H9 (cell line): ENCODE measurements at regions not wholly inside any gene's neighbourhood (a gene's known extent, or its start where the extent isn't known, plus 50 kb on each side); places are given as distances from the start of the nearest gene placed in this dataset.

ENCODE experiments used
- DNase-seq: peaks from one replicate; pipeline ENCODE4 v3.0.0-alpha.2; 2017
- H2AFZ ChIP-seq: one replicate; pipeline ENCODE4 v1.6.1; 2013; ENCODE audit warnings: mild to moderate bottlenecking, low read length, control low read depth, moderate library complexity
- H2AK5ac ChIP-seq: 2 replicates; pipeline ENCODE4 v1.6.1; 2013; ENCODE audit warnings: low read length, control low read depth, mixed read lengths; ENCODE audit not compliant: insufficient read length
- H2BK120ac ChIP-seq: one replicate; pipeline ENCODE4 v1.6.1; 2013; ENCODE audit warnings: low read depth, mild to moderate bottlenecking, low read length, control low read depth, inconsistent platforms; ENCODE audit not compliant: poor library complexity, severe bottlenecking
- H2BK12ac ChIP-seq: 2 replicates; pipeline ENCODE4 v1.6.1; 2013; ENCODE audit warnings: low read length, control low read depth, mixed read lengths, low read depth; ENCODE audit not compliant: insufficient read length
- H2BK15ac ChIP-seq: 2 replicates; pipeline ENCODE4 v1.6.1; 2013; ENCODE audit warnings: low read depth, low read length, control low read depth
- H2BK20ac ChIP-seq: one replicate; pipeline ENCODE4 v1.6.1; 2013; ENCODE audit warnings: low read depth, mild to moderate bottlenecking, low read length, control low read depth, inconsistent platforms; ENCODE audit not compliant: poor library complexity, severe bottlenecking
- H2BK5ac ChIP-seq: 2 replicates; pipeline ENCODE4 v1.6.1; 2013; ENCODE audit warnings: low read length, control low read depth, mixed read lengths; ENCODE audit not compliant: insufficient read length
- H3K14ac ChIP-seq: 2 replicates; pipeline ENCODE4 v1.6.1; 2013; ENCODE audit warnings: low read length, control low read depth; ENCODE audit not compliant: insufficient read depth
- H3K18ac ChIP-seq: 2 replicates; pipeline ENCODE4 v1.6.1; 2013; ENCODE audit warnings: low read depth, mild to moderate bottlenecking, mixed read lengths, low read length, control low read depth; ENCODE audit not compliant: insufficient read length
- H3K23ac ChIP-seq: 2 replicates; pipeline ENCODE4 v1.6.1; 2013; ENCODE audit warnings: low read length, control low read depth, mixed read lengths, low read depth; ENCODE audit not compliant: insufficient read length
- H3K23me2 ChIP-seq: 2 replicates; pipeline ENCODE4 v1.6.1; 2013; ENCODE audit warnings: low read depth, mild to moderate bottlenecking, mixed read lengths, low read length, control low read depth; ENCODE audit not compliant: insufficient read length, poor library complexity, severe bottlenecking
- H3K27ac ChIP-seq: 2 replicates; pipeline ENCODE4 v1.5.1; 2013; ENCODE audit warnings: low read length, control low read depth, mixed read lengths, low read depth; ENCODE audit not compliant: insufficient read length
- H3K27me3 ChIP-seq: 2 replicates; pipeline ENCODE4 v1.6.1; 2013; ENCODE audit warnings: low read length, control low read depth, inconsistent platforms; ENCODE audit not compliant: insufficient read depth
- H3K4ac ChIP-seq: 2 replicates; pipeline ENCODE4 v1.6.1; 2013; ENCODE audit warnings: low read depth, mild to moderate bottlenecking, control low read depth, inconsistent platforms, low read length, moderate library complexity
- H3K4me1 ChIP-seq: 2 replicates; pipeline ENCODE4 v1.6.1; 2013; ENCODE audit warnings: low read length, control low read depth, inconsistent platforms; ENCODE audit not compliant: insufficient read depth
- H3K4me2 ChIP-seq: 2 replicates; pipeline ENCODE4 v1.6.1; 2013; ENCODE audit warnings: low read length, control low read depth, mixed read lengths; ENCODE audit not compliant: insufficient read length, insufficient read depth
- H3K56ac ChIP-seq: 2 replicates; pipeline ENCODE4 v1.6.1; 2013; ENCODE audit warnings: low read depth, mild to moderate bottlenecking, mixed read lengths, low read length, control low read depth; ENCODE audit not compliant: insufficient read length
- H3K79me1 ChIP-seq: 2 replicates; pipeline ENCODE4 v1.6.1; 2013; ENCODE audit warnings: low read depth, mild to moderate bottlenecking, moderate library complexity, low read length, control low read depth, inconsistent platforms; ENCODE audit not compliant: insufficient read depth, poor library complexity, severe bottlenecking
- H3K79me2 ChIP-seq: 2 replicates; pipeline ENCODE4 v1.6.1; 2013; ENCODE audit warnings: low read length, control low read depth, inconsistent platforms; ENCODE audit not compliant: insufficient read depth
- H3K9ac ChIP-seq: 2 replicates; pipeline ENCODE4 v1.6.1; 2013; ENCODE audit warnings: low read length, control low read depth, mixed read lengths; ENCODE audit not compliant: insufficient read length; ENCODE audit errors: extremely low read depth
- H3K9me3 ChIP-seq: one replicate; pipeline ENCODE4 v1.6.1; 2013; ENCODE audit warnings: low read depth, low read length, inconsistent platforms; ENCODE audit not compliant: control insufficient read depth
- H3T11ph ChIP-seq: one replicate; pipeline ENCODE4 v1.6.1; 2013; ENCODE audit warnings: mild to moderate bottlenecking, low read length, control low read depth, inconsistent platforms
- H4K20me1 ChIP-seq: one replicate; pipeline ENCODE4 v1.6.1; 2013; ENCODE audit not compliant: control insufficient read depth, insufficient read length, insufficient read depth
- H4K5ac ChIP-seq: 2 replicates; pipeline ENCODE4 v1.6.1; 2013; ENCODE audit warnings: low read depth, mild to moderate bottlenecking, mixed read lengths, low read length, control low read depth; ENCODE audit not compliant: insufficient read length
- H4K8ac ChIP-seq: replicated peaks from 2 replicates; pipeline ENCODE4 v1.6.1; 2013; ENCODE audit warnings: low read length, control low read depth, mixed read lengths, low read depth; ENCODE audit not compliant: insufficient read length
- H4K91ac ChIP-seq: 2 replicates; pipeline ENCODE4 v1.6.1; 2013; ENCODE audit warnings: low read depth, mild to moderate bottlenecking, moderate library complexity, mixed read lengths, low read length, control low read depth; ENCODE audit not compliant: insufficient read length
- H3K27ac Mint-ChIP-seq, 3 experiments: 2 replicates in 2 of 3; 3 replicates in 1 of 3; pipeline ENCODE4 v1.8.0; 2020 to 2021; ENCODE audit warnings: mixed read lengths in 3 of 3, mild to moderate bottlenecking in 1 of 3, moderate library complexity in 1 of 3
- H3K27me3 Mint-ChIP-seq: 2 replicates; pipeline ENCODE4 v1.8.0; 2021; ENCODE audit warnings: low read depth, mild to moderate bottlenecking, moderate library complexity, mixed read lengths
- H3K36me3 Mint-ChIP-seq, 3 experiments: 2 replicates in 2 of 3; 3 replicates in 1 of 3; pipeline ENCODE4 v1.8.0; 2020 to 2021; ENCODE audit warnings: low read depth in 3 of 3, mixed read lengths in 3 of 3; ENCODE audit not compliant: insufficient read depth in 1 of 3
- H3K4me1 Mint-ChIP-seq, 2 experiments: 2 replicates each; pipeline ENCODE4 v1.8.0; 2020; ENCODE audit warnings: mixed read lengths in 2 of 2
- H3K4me3 Mint-ChIP-seq, 2 experiments: 2 replicates in 1 of 2; 3 replicates in 1 of 2; pipeline ENCODE4 v1.8.0; 2020 to 2021; ENCODE audit warnings: mild to moderate bottlenecking in 2 of 2, mixed read lengths in 2 of 2, moderate library complexity in 1 of 2
- H3K9me3 Mint-ChIP-seq, 2 experiments: 2 replicates in 1 of 2; 3 replicates in 1 of 2; pipeline ENCODE4 v1.8.0; 2020; ENCODE audit warnings: mild to moderate bottlenecking in 2 of 2, mixed read lengths in 2 of 2, moderate library complexity in 1 of 2
- WGBS: extraction: QIAGEN DNeasy Blood & Tissue Kit; methylation state at CpG from one replicate; pipeline ENCODE4 v1.1.7; 2013; ENCODE audit warnings: missing lambda C conversion rate, low lambda C conversion rate, mixed read lengths; ENCODE audit not compliant: insufficient read length; ENCODE audit errors: extremely low coverage; 5-methylcytosine and 5-hydroxymethylcytosine counted together
- TF ChIP-seq, protein P1 (sequence below): fragments of 200-600 bp; sonication (generic); conservative IDR thresholded peaks from 3 replicates; pipeline ENCODE4 v1.8.0; 2021; ENCODE audit warnings: antibody characterized with exemption, mild to moderate bottlenecking

DNA sequence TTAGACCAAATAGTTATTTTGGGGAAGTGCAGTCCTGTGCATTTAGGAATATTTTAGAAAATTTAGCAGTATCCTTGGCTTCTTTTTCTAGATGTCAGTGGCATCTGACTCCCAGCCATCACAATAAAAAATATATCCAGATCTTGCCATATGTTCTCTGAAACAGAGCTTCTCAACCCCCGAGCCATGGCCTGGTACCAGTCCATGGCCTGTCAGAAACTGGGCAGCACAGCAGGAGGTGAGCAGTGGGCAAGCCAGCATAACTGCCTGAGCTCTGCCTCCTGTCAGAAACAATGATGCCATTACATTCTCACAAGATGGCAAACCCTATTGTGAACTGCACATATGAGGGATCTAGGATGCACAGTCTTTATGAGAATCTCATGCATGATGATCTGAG lies 480.0 kb downstream of the LRRIQ3 start:
- no peak overlapping the region for H3K18ac ChIP-seq
- no peak overlapping the region for H4K8ac ChIP-seq
- no peak overlapping the region for H2BK12ac ChIP-seq
- no peak overlapping the region for H2BK5ac ChIP-seq
- no peaks in the 10 kb centered on the region for H3K27me3 ChIP-seq
- H4K5ac ChIP-seq, result no peak overlapping the region
- H3K56ac ChIP-seq, result no peak overlapping the region
- H2BK120ac ChIP-seq, result no peak overlapping the region
- H3K4ac ChIP-seq, result no peak overlapping the region
- Mint-ChIP-seq H3K36me3 (no peaks in the 10 kb centered on the region), H3K9me3 (no peaks in the 10 kb centered on the region), H3K27ac (no peak overlapping the region), H3K4me3 (no peak overlapping the region), H3K4me1 (no peaks in the 10 kb centered on the region; a peak in 1 of 4 replicates), H3K27me3 (no peaks in the 10 kb centered on the region)
- no peaks in the 10 kb centered on the region for H3K9me3 ChIP-seq
- no peak overlapping the region for H3T11ph ChIP-seq
- no peak for DNase-seq
- WGBS, result no CpG with 5 or more reads among the region's 1 CpG
- H3K14ac ChIP-seq, result no peak overlapping the region
- H3K23ac ChIP-seq, result no peak overlapping the region
- H3K79me2 ChIP-seq, result no peaks in the 10 kb centered on the region
- no peaks in the 10 kb centered on the region for H4K20me1 ChIP-seq
- H3K4me2 ChIP-seq, result no peak overlapping the region
- H3K4me1 ChIP-seq, result no peaks in the 10 kb centered on the region
- H2BK20ac ChIP-seq, result no peak overlapping the region
- no peak overlapping the region for H3K9ac ChIP-seq
- no peak overlapping the region for H2BK15ac ChIP-seq
- H3K27ac ChIP-seq, result no peak overlapping the region
- no peak overlapping the region for H2AFZ ChIP-seq
- H3K23me2 ChIP-seq, result no peaks in the 10 kb centered on the region
- no peaks in the 10 kb centered on the region for H3K79me1 ChIP-seq
- TF ChIP-seq, protein P1, sequence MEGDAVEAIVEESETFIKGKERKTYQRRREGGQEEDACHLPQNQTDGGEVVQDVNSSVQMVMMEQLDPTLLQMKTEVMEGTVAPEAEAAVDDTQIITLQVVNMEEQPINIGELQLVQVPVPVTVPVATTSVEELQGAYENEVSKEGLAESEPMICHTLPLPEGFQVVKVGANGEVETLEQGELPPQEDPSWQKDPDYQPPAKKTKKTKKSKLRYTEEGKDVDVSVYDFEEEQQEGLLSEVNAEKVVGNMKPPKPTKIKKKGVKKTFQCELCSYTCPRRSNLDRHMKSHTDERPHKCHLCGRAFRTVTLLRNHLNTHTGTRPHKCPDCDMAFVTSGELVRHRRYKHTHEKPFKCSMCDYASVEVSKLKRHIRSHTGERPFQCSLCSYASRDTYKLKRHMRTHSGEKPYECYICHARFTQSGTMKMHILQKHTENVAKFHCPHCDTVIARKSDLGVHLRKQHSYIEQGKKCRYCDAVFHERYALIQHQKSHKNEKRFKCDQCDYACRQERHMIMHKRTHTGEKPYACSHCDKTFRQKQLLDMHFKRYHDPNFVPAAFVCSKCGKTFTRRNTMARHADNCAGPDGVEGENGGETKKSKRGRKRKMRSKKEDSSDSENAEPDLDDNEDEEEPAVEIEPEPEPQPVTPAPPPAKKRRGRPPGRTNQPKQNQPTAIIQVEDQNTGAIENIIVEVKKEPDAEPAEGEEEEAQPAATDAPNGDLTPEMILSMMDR, result no peak
- no peak overlapping the region for H2AK5ac ChIP-seq
- no peak overlapping the region for H4K91ac ChIP-seq
